GM19438 (cell line): ENCODE measurements at regions not wholly inside any gene's neighbourhood (a gene's known extent, or its start where the extent isn't known, plus 50 kb on each side); places are given as distances from the start of the nearest gene placed in this dataset.
"Not testable (repeated sequence)": the region's sequence is repeated elsewhere in the genome, so short reads cannot be mapped to it uniquely, and the experiment has no call there.

Experiments
- ATAC-seq: cut with Tn5 transposase; IDR thresholded peaks from one replicate; pipeline ENCODE4 v1.9.1; 2021; ENCODE audit warnings: low read depth; ENCODE audit not compliant: unreplicated experiment

DNA sequence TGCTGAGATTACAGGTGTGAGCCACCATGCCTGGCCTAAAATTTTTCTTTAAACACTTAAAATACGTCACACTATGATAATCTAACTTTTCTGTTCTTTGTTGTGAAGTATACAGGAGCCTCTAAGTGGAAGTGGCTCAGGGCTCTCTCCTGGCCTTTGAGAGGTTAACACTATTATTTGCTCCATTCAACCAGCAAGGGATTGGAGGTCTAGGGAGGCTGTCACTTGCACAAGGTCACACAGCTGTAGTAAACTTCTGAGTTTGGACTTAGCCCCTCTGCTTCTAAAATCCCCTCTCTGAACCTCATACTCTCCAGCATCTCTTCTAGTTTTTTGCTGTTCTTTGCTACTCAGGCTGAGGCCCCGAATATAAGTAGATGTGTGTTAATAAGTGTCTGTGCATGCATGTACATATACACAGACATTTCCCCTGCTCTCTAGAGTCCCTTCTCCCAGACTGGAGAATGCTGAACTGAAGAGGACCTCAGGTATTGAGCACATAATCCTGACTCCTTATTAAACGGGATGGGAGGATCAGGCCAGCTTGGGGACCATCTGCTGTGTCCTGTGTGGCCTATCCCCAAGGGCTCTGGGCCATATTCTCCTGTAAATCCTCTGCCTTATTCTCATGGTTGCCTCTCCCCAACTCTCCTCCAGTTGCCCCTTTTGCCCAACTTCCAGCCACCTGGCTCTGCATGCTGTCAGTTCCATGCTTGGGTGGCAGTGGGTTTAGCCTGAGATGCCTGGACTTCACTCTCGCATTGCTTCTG lies 87.0 kb upstream of the SPRY4 start:
- no peak for ATAC-seq

GRCh38 chr5:142411103-142411502 lies 86.3 kb upstream of the SPRY4 start:
- ATAC-seq = no peak

DNA sequence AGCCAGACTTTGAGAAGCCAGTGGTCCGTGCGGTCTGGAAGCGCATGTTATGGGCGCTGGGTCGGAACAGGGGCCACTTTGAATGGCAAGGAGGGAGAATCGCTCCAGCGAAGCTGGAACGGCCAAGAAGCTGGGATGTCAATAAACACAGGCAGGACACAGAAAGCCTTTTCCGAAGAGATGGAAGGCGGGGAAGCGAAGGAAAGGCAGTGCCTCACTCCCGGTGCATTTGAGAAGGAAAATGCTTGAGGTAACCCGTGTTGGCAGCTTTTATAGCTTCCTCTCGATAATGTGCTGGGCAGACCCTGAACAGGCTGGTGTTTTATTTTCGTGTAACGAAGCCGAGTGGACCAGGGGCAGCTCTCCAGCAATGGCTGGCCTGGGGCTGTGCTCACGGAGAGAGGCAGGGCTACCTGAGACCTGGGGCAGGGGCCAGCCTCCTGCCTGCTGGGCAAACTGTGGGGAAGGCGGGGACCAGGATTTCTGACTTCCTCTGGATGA lies 84.2 kb upstream of the SPRY4 start:
- no peak for ATAC-seq

- no peak for ATAC-seq
Observed at GRCh38 chr5:142408536-142408935, 83.7 kb upstream of the SPRY4 start.

- no peak for ATAC-seq
Observed at GRCh38 chr5:142405814-142406395, 81.1 kb upstream of the SPRY4 start.

- no peak for ATAC-seq
Observed at GRCh38 chr5:142405023-142405422, 80.2 kb upstream of the SPRY4 start.

- no peak for ATAC-seq
Observed at GRCh38 chr5:142404046-142404477, 79.2 kb upstream of the SPRY4 start.

GRCh38 chr5:142403583-142403982 lies 78.8 kb upstream of the SPRY4 start:
- no peak for ATAC-seq

GRCh38 chr5:142402752-142403318 lies 78.0 kb upstream of the SPRY4 start:
- ATAC-seq = no peak

DNA sequence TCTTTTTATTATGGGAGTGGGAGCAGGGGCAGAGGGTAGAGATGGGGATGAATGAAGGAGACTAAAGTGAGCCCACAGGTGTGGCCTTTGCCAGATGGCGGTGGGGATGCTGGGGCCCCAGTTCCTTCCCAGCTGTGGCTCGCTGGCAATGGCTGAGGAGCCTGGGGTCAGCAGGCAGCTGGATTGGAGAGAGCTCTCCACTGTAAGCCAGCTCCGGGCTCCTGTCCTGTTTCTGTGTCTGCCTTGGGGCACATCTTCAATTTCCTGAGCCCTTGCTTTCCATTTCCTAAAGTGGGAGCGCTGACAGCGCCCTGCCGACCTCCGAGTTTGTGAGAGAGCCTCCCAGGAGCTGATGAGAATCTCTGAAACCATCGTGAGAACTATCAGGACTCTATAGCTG lies 75.6 kb upstream of the SPRY4 start:
- ATAC-seq = no peak

DNA sequence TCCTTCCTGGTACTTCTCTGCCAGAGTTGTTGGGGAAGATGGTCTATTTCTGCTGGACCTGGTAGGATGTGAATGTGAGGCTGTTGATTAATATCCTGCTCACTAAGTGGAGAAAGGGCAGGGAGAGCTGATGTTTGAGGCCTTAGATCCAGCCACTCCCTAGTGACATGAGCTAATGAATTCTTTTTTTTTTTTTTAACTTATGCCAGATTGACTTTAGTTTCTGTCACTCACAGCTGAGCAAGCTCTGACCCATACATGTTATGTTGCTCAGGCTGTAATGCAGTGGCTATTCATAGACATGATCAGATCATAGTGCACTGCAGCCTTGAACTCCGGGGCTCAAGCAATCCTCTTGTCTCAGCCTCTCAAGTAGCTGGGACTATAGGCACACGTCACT lies 75.1 kb upstream of the SPRY4 start:
- ATAC-seq = no peak

GRCh38 chr5:142398730-142399055 lies 73.9 kb upstream of the SPRY4 start:
- no peak for ATAC-seq

DNA sequence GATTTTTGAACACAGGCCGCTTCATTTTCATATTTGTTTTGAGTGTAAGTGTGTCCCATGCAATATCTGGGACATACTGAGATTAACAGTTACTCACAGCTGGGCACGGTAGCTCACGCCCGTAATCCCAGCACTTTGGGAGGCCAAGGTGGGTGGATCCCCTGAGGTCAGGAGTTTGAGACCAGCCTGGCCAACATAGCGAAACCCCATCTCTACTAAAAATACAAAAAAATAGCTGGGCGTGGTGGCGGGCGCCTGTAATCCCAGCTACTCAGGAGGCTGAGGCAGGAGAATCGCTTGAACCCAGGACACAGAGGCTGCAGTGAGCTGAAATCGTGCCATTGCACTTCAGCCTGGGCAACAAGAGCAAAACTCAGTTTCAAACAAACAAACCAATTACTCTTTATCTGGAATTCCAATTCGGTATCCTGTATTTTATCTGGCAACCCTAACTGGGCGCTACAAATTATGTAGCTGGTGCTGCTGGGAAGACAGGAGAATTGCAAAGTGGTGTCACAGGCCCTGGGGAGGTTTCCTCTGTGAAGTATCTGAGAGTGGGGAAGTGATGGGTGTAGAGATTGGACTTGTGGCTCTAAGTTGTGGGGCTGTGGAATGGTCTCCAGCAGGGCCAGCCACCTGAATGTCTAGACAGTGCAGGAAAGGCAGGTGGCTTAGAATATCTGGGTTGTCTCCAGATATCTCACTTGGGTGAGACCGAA lies 73.3 kb upstream of the SPRY4 start:
- not testable (repeated sequence) for ATAC-seq

DNA sequence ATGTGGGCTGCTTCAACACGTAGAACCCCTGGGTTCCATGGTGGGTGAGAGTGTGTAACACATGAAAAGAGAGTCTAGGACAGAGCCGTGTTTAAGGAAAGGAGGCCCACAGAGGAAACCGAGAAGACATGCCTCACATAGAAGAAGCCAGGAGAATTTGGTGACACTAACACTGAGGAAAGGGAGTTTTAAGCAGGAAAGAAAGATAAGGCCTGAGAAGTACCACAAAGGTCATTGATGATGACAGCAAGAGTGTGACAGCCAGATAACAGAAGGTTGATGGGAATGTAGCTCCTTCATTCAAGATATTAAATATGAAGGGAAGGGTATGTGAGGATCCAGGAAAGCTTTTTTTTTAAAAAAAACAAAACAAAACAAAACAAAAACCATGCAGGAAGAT lies 72.4 kb upstream of the SPRY4 start:
- no peak for ATAC-seq

DNA sequence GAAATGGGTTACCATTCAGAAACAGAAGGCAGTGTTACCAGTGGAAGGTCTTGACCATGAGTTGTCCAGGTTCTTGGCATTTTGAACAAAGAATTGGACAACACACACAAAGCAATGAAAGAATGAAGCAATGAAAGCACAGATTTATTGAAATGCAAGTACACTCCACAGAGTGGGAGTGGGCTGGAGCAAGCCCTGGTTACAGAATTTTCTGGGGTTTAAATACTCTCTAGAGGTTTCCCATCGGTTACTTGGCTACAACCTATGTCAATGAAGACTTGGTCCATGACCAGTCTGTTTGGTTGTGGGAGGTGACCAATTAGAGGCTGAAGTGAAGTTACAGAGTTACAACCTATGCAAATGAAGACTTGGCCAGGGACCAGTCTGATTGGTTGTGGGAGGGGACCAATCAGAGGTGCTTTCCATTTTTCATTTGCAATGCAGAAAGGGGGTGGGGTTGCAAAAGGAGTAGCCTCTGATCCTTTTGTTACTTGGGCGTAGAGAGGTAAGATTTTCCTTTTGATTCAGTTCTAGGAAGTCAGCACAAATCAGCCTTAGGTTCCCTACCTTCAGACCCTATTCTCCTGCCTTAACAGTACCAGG lies 71.7 kb upstream of the SPRY4 start:
- ATAC-seq = no peak

GRCh38 chr5:142395334-142395733 lies 70.5 kb upstream of the SPRY4 start:
- no peak for ATAC-seq

DNA sequence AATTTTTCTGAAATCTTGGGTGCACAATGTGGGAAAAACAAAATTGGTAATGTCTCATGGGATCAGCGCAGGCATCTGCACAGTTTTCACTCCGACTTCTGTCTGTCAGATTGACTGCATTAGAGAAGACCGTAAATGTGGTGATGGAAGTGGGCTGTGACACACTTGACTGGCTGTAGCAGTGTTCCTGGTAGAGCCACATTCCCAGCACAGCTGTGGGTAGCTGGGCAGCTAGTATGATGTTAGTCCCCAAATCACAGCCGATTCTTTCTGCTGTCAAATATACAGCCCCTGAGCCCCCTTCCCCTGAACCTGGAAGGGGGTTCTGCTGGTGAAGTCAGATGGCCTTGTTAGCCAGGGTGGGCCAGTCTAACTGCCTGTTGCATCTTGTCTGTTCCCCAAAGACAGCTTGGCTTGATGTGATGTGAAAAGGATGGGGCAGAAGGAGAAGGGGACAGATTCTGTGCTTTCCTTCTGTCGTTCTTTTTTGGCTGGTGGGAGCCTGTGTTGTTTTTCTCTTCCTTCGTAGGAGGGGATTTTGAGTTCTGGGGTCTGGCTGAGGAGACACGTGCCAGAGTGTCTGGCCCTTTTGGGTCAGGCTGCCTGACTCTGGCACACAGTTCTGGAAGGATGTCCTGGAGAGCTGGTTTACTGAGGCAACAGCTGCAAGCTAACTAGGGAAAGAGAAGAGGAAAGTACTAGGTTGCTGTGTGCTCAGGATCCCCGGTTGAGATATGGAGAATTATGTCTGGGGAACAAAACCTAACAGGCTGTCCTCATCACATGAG lies 66.4 kb upstream of the SPRY4 start:
- ATAC-seq = no peak

GRCh38 chr5:142390334-142390733 lies 65.5 kb upstream of the SPRY4 start:
- no peak for ATAC-seq

DNA sequence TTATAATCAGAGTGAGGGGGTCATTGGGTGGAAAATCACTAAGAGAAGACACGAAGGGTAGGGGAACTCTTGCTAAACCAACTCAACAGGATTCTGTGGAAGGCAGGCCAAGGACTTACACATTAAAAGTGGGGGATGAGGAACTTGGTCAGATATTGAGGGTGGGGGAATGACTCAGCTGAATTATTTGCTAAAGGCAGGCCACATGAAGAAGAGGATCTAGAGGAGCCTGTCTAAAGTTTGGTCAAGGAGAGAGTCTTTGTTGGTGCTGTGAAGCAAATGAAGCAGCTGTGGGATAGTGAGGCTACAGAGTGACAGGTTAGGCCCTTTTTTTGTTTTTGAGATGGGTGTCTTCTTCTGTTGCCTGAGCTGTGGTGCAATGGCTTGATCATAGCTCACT lies 63.9 kb upstream of the SPRY4 start:
- no peak for ATAC-seq

DNA sequence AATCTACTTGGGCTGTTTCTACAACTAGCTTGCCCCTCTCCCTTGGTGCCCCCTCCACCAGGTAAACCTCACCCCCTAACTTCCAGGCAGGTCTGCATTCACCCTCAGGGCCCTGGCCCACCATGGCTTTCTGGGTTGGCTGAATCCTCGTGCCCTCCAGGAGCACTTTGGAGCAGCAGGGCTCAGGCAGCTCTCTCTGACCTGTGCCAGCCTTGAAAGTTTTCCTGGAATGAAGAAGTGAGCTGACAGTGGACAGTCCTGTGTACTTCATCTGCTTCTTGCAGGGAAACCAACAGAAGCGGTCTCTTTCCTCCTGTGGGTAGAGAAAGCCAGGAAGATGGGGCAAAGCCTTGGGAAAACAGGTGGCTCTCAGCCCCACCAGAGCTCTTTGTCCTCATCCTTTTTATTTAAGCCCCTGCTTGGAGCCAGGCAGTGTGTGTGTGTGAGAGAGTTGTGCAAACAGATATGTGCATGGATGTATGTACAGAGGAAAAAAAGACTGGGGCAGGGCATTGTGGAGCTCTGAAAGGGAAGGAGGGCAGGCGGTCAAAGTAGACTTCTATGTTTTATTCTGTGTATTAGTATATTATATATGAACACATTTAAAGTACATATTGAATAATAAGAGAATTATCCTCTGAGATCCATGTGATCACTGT lies 62.3 kb upstream of the SPRY4 start:
- no peak for ATAC-seq
